GM18502 (cell line): ENCODE measurements at regions not wholly inside any gene's neighbourhood (a gene's known extent, or its start where the extent isn't known, plus 50 kb on each side); places are given as distances from the start of the nearest gene placed in this dataset.
A peak's percentile ranks its signal among the peaks of the same experiment; 100 is the strongest.
"Not testable (repeated sequence)": the region's sequence is repeated elsewhere in the genome, so short reads cannot be mapped to it uniquely, and the experiment has no call there.

Source experiments
- ATAC-seq: cut with Tn5 transposase; IDR thresholded peaks from one replicate; pipeline ENCODE4 v1.9.1; 2021; ENCODE audit warnings: mild to moderate bottlenecking; ENCODE audit not compliant: unreplicated experiment, poor library complexity

GRCh38 chr18:38644875-38645641 is 1079.5 kb upstream of the CELF4 start:
- ATAC-seq: no peak

DNA sequence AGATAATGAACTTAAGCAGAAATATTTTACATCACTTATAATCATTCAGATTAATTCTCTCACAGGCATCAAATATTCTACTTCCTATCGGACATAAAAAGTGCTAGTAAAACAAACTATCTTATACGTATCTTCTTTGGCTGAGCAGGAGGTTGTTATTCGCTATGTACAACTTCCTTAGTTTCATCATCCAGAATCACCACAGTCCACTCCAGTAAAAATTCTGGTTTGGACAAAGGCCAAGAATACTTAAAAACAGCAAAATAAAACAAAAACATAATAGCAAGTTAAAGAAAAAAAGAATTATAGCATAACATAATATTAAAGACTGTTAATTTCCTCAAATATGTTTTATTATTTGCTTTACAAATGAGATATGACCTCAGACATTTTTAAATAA is 1077.1 kb upstream of the CELF4 start:
- ATAC-seq: no peak

- ATAC-seq: not testable (repeated sequence)
Observed at GRCh38 chr18:38639700-38640099, 1074.1 kb upstream of the CELF4 start.

DNA sequence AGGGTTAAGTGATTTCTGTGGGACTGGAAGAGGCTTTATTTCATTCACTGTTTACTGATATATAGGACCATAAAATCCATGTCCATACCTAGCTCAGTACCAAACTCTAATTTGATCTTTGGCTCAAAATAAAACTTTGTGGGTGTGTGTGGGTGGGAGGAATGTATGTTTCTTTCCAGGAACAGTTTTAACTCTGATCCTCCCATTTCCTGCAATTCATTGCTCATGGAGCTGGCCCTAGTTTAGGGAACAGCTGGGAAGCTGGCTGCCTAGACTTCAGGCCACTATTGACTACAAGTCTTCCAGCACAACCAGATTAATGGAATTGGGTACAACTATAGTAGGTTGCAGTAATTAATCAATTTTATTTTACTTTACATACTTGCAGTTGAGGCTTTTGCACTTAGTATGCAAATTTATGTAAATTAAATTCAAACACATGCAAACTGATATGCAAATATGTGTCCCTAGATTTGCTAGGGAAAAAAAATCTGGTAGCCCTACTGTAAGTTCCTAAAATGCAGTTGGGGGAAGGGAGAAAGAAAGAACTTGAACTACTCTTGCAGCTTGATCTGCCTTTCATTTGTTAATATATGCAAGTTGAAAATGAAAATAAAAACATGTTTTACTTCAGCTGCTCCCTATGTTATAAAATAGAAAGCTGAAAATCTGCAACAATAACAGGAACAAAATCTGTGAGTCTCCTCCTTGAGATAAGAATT is 1070.3 kb upstream of the CELF4 start:
- no peak for ATAC-seq

DNA sequence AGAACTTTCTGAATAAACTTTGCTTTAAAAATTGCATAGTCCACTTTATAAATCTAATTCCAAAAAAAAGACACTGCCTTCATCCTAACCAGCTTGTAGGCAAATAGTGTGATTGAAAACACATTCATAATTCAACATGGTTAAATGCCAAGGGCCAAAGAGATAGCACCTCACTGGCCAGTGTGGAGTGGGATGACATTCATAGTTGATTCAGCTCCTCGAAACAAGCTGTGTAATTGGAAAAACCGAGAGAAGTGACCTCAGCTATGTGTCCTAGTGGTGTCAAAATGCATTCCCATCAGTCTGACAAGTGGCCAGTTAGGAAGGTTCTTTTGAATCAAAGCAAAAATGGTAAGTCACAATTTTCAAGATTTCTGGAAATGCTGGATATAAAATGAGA is 1068.5 kb upstream of the CELF4 start:
- ATAC-seq: no peak

- no peak for ATAC-seq
Observed at GRCh38 chr18:38633333-38633732, 1067.7 kb upstream of the CELF4 start.

GRCh38 chr18:38619129-38619528 is 1053.5 kb upstream of the CELF4 start:
- ATAC-seq: peak; percentile 53

- ATAC-seq: no peak
Observed at GRCh38 chr18:38616306-38616705, 1050.7 kb upstream of the CELF4 start.

DNA sequence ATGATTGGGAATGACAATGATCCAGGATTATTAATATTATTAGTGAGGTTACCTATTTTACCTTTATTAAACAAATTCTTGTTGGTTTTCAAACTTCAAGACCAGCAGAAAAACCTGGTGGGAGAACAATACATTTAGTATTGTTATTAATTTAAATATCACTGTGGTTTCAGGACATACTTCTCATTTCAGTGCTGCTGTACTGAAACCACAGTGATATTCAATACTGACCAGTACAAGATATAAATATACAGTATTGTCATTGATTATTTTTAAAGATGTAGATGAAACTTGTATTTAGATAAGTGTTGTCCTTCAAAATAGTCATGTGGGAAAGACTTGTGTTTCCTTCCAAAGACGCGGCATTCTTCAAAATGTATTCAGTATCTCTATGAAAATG is 1047.3 kb upstream of the CELF4 start:
- ATAC-seq: no peak

- peak; percentile 89 for ATAC-seq
Observed at GRCh38 chr18:38611036-38611964, 1045.7 kb upstream of the CELF4 start.

- ATAC-seq: peak; percentile 31
Observed at GRCh38 chr18:38606841-38607240, 1041.2 kb upstream of the CELF4 start.

- no peak for ATAC-seq
Observed at GRCh38 chr18:38602341-38602740, 1036.7 kb upstream of the CELF4 start.

GRCh38 chr18:38587571-38587970 is 1022.0 kb upstream of the CELF4 start:
- ATAC-seq: no peak

DNA sequence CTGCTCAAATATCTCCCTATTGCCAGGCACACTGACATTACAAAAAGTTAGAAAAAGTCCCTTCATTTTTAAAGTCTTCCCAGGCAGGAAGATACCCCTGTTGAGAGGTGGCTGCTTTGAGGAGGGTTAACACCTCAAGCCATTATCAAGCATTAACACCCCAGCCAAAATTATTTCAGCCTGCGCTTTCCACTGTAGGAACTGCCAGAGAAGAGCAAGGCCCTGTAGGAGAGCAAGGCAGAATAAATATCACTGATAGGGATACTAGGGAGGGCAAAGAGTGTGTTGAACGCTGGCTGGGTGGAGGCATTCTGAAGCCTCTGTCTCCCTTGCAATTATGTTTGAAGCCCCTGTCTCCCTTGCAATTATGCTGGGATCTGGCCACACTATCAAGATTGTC is 1020.7 kb upstream of the CELF4 start:
- no peak for ATAC-seq

GRCh38 chr18:38579764-38580163 is 1014.2 kb upstream of the CELF4 start:
- ATAC-seq: no peak

GRCh38 chr18:38576916-38577315 is 1011.3 kb upstream of the CELF4 start:
- no peak for ATAC-seq

DNA sequence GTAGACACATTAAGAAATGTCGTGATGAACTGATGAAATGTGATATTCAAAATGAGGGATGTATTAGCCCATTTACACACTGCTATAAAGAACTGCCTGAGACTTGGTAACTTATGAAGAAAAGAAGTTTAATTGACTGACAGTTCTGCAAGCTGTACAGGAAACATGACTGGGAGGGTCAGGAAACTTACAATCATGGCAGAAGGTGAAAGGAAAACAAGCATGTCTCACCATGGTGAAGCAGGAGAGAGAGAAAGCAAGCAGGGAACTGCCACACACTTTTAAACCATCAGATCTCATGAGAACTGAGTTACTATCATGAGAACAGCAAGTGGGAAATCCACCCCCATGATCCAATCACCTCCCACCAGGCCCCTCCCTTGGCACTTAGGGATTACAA is 1010.8 kb upstream of the CELF4 start:
- ATAC-seq: no peak

DNA sequence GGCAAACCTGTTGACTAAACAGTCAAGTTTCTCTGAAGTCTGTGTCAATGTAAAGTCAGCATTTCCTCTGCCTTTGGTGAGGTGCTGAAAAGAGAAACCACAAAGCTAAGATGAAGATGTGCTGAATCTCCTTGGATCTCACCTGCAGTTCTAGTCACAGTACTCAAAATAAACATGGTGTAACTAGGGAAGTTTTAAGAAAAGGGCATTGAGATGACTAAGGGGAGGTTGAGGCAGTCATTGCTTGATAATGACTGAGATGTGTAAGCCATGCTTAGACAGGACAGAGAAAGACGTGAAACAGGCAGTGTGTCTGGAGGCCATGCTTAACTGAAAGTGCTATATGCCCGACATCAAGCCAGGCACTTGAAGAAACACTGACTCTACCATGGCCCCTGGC is 1010.0 kb upstream of the CELF4 start:
- ATAC-seq: no peak

DNA sequence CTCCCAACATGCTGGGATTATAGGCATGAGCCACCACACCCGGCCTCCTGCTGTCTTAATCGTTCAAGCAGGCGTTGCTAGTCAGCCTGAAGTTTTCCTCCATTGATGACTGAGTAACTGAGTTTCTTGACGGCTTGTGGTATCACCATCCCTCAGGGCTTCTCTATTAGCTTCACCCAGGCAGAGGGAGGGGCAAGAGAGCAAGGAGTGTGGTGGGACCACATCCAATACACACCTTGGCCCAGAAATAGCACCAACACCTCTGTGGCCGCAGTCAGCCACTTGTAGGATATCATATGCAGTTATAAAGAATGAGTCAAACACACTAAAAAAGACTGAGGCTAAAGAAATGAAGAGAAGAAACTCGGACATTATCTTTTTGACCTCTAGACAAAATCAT is 1009.4 kb upstream of the CELF4 start:
- no peak for ATAC-seq

DNA sequence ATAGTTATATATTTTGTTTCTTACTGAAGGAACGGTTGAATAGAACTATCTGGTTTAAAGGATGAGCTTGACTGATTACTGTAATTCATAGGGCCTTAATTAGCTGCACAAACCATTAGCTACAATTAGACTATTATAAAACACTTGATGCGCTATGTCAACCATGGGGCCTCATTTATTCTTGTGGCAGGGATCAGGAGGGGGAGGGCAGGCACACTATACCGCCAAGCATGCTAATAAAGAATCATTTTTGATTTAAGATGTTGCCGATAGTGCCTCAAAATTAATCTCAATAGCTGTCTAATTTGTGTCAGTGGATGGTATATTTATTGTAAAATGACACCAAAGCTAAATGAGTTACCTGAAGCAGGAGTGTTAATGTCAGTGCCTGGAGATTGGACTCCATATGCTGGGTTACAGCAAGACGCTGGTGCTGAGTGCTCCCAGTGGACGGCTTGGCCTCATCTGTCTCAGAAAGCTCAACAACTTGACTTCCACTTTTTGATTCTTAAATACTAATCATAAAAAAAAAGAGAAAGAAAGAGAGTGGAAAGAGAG is 1007.0 kb upstream of the CELF4 start:
- ATAC-seq: no peak

- no peak for ATAC-seq
Observed at GRCh38 chr18:38571651-38572050, 1006.1 kb upstream of the CELF4 start.
